SK-N-SH (cell line): ENCODE measurements at regions not wholly inside any gene's neighbourhood (a gene's known extent, or its start where the extent isn't known, plus 50 kb on each side); places are given as distances from the start of the nearest gene placed in this dataset.
A peak's percentile ranks its signal among the peaks of the same experiment; 100 is the strongest.

ENCODE experiments used
- CTCF ChIA-PET: fragments of 300-600, 350-600 bp; formaldehyde crosslinking; extraction: SDS; loops from one replicate; lab custom pipeline; 2021; lab: Yijun Ruan, JAX
- POLR2A ChIA-PET: fragments of 350-600 bp; sonication (Branson Sonifier 250); formaldehyde crosslinking; extraction: SDS; loops from one replicate; lab custom pipeline; 2020; ENCODE audit warnings: antibody characterized with exemption, inconsistent platforms; lab: Yijun Ruan, JAX
- DNase-seq: peaks from one replicate; pipeline ENCODE4 v3.0.0; 2012
- H2AFZ ChIP-seq: fragments of 200-600 bp; sonication (generic); 2 replicates; pipeline ENCODE4 v1.8.1; 2016; ENCODE audit warnings: antibody characterized with exemption, mild to moderate bottlenecking, low read depth
- H3F3A ChIP-seq: fragments of 200-600 bp; sonication (generic); replicated peaks from 2 replicates; pipeline ENCODE3; 2016; ENCODE audit warnings: antibody characterized with exemption, mild to moderate bottlenecking; ENCODE audit not compliant: insufficient read depth
- H3K27ac ChIP-seq, 2 experiments: fragments of 200-500 bp in 1 of 2; fragments of 200-600 bp in 1 of 2; sonication (Bioruptor generic) in 1 of 2; sonication (generic), shearing (Covaris generic) in 1 of 2; 2 replicates each; pipeline versions ENCODE4 v1.5.1 to v1.6.1; 2014 to 2016; ENCODE audit warnings: low read depth in 2 of 2, inconsistent platforms in 1 of 2, low read length in 1 of 2, mild to moderate bottlenecking in 1 of 2, mixed read lengths in 1 of 2
- H3K27me3 ChIP-seq: fragments of 200-600 bp; sonication (generic), shearing (Covaris generic); 2 replicates; pipeline ENCODE4 v1.6.1; 2016; ENCODE audit warnings: mixed run types; ENCODE audit not compliant: insufficient read depth
- H3K36me3 ChIP-seq, 2 experiments: fragments of 200-500 bp in 1 of 2; fragments of 200-600 bp in 1 of 2; sonication (Bioruptor generic) in 1 of 2; sonication (generic) in 1 of 2; replicated peaks in 1 of 2; 2 replicates each; pipeline versions ENCODE3 to v1.5.1; 2014 to 2016; ENCODE audit warnings: low read length in 1 of 2, mild to moderate bottlenecking in 1 of 2; ENCODE audit not compliant: insufficient read depth in 2 of 2, control insufficient read depth in 1 of 2
- H3K4me1 ChIP-seq, 2 experiments: fragments of 200-500 bp in 1 of 2; fragments of 200-600 bp in 1 of 2; sonication (Bioruptor generic) in 1 of 2; sonication (generic), shearing (Covaris generic) in 1 of 2; 2 replicates each; pipeline versions ENCODE4 v1.5.1 to v1.6.1; 2014 to 2016; ENCODE audit warnings: low read depth in 1 of 2, low read length in 1 of 2, mixed run types in 1 of 2; ENCODE audit not compliant: insufficient read depth in 2 of 2, control insufficient read depth in 1 of 2
- H3K4me2 ChIP-seq: fragments of 200-600 bp; sonication (generic), shearing (Covaris generic); 2 replicates; pipeline ENCODE4 v1.6.1; 2017; ENCODE audit warnings: mixed run types
- H3K4me3 ChIP-seq, 2 experiments: fragments of 200-500 bp in 1 of 2; fragments of 200-600 bp in 1 of 2; sonication (Bioruptor generic) in 1 of 2; sonication (generic), shearing (Covaris generic) in 1 of 2; 2 replicates each; pipeline versions ENCODE4 v1.5.1 to v1.8.1; 2014 to 2016; ENCODE audit warnings: low read depth in 2 of 2, inconsistent platforms in 1 of 2, low read length in 1 of 2, mild to moderate bottlenecking in 1 of 2, mixed read lengths in 1 of 2, moderate library complexity in 1 of 2
- H3K79me2 ChIP-seq: fragments of 200-600 bp; sonication (generic); 2 replicates; pipeline ENCODE4 v1.8.1; 2017; ENCODE audit warnings: mild to moderate bottlenecking; ENCODE audit not compliant: insufficient read depth
- H3K9ac ChIP-seq: fragments of 200-600 bp; sonication (generic); 2 replicates; pipeline ENCODE4 v1.6.1; 2017; ENCODE audit warnings: mixed run types
- H3K9me2 ChIP-seq: fragments of 200-600 bp; sonication (generic); 2 replicates; pipeline ENCODE4 v1.6.1; 2017; ENCODE audit warnings: mixed run types
- H3K9me3 ChIP-seq: fragments of 200-600 bp; sonication (generic); 2 replicates; pipeline ENCODE4 v1.6.1; 2017; ENCODE audit warnings: mixed run types, mild to moderate bottlenecking, moderate library complexity
- H4K20me1 ChIP-seq: fragments of 200-600 bp; sonication (generic); 2 replicates; pipeline ENCODE4 v1.6.1; 2017; ENCODE audit warnings: mild to moderate bottlenecking, mixed run types; ENCODE audit not compliant: insufficient read depth
- CHD2 ChIP-seq: fragments of 150-350 bp; IDR thresholded peaks from 2 replicates; pipeline ENCODE4 v1.6.1; 2018; ENCODE audit warnings: low read length; ENCODE audit not compliant: partially characterized antibody
- ELF1 ChIP-seq: IDR thresholded peaks from 2 replicates; pipeline ENCODE4 v1.4.0; 2012
- EZH2phosphoT487 ChIP-seq: fragments of 200-600 bp; sonication (generic); IDR thresholded peaks from 2 replicates; pipeline ENCODE4 v1.6.1; 2017; ENCODE audit warnings: low read depth, mixed run types, mild to moderate bottlenecking, antibody characterized with exemption, moderate library complexity, borderline replicate concordance
- FOSL2 ChIP-seq: IDR thresholded peaks from 2 replicates; pipeline ENCODE4 v1.4.0; 2012; ENCODE audit warnings: low read depth, mild to moderate bottlenecking, moderate library complexity, borderline replicate concordance
- FOXJ3 ChIP-seq: sonication (generic); formaldehyde crosslinking; IDR thresholded peaks from 2 replicates; pipeline ENCODE4 v1.5.1; 2020; ENCODE audit warnings: mild to moderate bottlenecking, missing genetic modification reagents
- FOXM1 ChIP-seq: IDR thresholded peaks from 2 replicates; pipeline ENCODE4 v1.4.0; 2012; ENCODE audit warnings: low read depth, mild to moderate bottlenecking
- GABPA ChIP-seq: IDR thresholded peaks from 2 replicates; pipeline ENCODE4 v1.4.0; 2012; ENCODE audit warnings: low read depth, mild to moderate bottlenecking
- GATA2 ChIP-seq: sonication (generic); formaldehyde crosslinking; IDR thresholded peaks from 2 replicates; pipeline ENCODE4 v1.5.0; 2020; ENCODE audit warnings: mild to moderate bottlenecking, missing genetic modification reagents
- JUND ChIP-seq: IDR thresholded peaks from 2 replicates; pipeline ENCODE4 v1.4.0; 2012
- MEF2A ChIP-seq: IDR thresholded peaks from 2 replicates; pipeline ENCODE4 v1.4.0; 2012; ENCODE audit warnings: low read depth, borderline replicate concordance
- MXI1 ChIP-seq: IDR thresholded peaks from 2 replicates; pipeline ENCODE4 v1.6.1; 2012; ENCODE audit warnings: mild to moderate bottlenecking, low read depth, low read length, improper control_type of control experiment
- NRF1 ChIP-seq: IDR thresholded peaks from 2 replicates; pipeline ENCODE4 v1.6.1; 2012; ENCODE audit warnings: low read depth, mild to moderate bottlenecking, low read length
- PBX3 ChIP-seq: IDR thresholded peaks from 2 replicates; pipeline ENCODE4; 2012
- RAD21 ChIP-seq: IDR thresholded peaks from 2 replicates; pipeline ENCODE4 v1.6.1; 2012; ENCODE audit warnings: mild to moderate bottlenecking, low read length
- RFX5 ChIP-seq: IDR thresholded peaks from 2 replicates; pipeline ENCODE4 v1.6.1; 2012; ENCODE audit warnings: mild to moderate bottlenecking, improper control_type of control experiment, low read length
- SIN3A ChIP-seq: IDR thresholded peaks from 2 replicates; pipeline ENCODE4 v1.6.1; 2012; ENCODE audit warnings: low read depth, mild to moderate bottlenecking, low read length, moderate library complexity, borderline replicate concordance
- SMC3 ChIP-seq: IDR thresholded peaks from 2 replicates; pipeline ENCODE4 v1.6.1; 2012; ENCODE audit warnings: low read depth, low read length, improper control_type of control experiment
- TCF12 ChIP-seq: IDR thresholded peaks from 2 replicates; pipeline ENCODE4 v1.4.0; 2012
- TEAD4 ChIP-seq: IDR thresholded peaks from 2 replicates; pipeline ENCODE4 v1.4.0; 2012; ENCODE audit warnings: mild to moderate bottlenecking, borderline replicate concordance; ENCODE audit not compliant: insufficient read depth
- YY1 ChIP-seq: IDR thresholded peaks from 2 replicates; pipeline ENCODE4 v1.4.0; 2012; ENCODE audit warnings: low read depth, mild to moderate bottlenecking
- ZBTB33 ChIP-seq: IDR thresholded peaks from 2 replicates; pipeline ENCODE4 v1.4.0; 2012; ENCODE audit warnings: low read depth, borderline replicate concordance
- WGBS: methylation state at CpG from one replicate; pipeline ENCODE4 v1.1.6; 2017; ENCODE audit warnings: low lambda C conversion rate; 5-methylcytosine and 5-hydroxymethylcytosine counted together

DNA sequence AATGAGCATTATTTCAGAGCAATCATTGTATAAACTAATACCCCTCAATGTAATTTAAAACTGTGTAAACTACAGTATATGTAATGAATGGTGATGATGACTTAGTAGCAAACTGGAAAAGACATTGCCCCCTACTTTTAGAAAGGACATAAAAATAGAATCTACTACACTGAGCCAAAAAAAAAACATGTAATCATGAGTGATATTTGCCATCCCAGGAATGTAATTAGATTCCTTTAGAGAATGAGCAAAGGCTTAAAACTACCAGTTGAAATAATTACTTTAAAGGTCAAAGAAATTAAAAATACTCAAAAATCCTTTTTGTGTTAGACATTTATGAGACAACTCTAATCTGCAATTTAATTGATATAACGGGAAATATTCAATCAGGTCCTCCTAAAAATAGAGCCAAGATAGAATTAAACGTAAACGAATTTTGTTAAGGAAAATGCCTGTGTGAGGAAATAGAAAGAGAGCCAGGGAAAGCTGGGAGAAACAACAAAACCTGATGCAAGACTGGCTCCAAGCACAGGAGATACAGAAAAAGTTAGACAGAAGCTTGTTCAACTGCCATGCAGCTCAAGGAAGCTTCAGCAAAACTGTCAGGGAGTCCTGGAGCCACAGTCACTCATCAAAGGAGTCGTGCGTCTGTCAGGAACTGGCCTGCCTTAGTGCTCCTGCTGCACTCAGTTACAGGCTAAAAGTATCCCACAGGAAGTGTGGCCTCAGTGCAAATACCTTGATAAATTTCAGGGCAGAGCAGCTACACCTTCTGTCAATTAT lies 655.7 kb upstream of the INTU start:
- peak overlapping the region; percentile 5; the same call in 1 of the 2 replicates for H3K4me2 ChIP-seq
- peak overlapping the region in 1 of 2 experiments; percentile 39; a peak in 1 of 4 replicates for H3K27ac ChIP-seq
- no peaks in the 10 kb centered on the region for H3K9me2 ChIP-seq
- H3K79me2 ChIP-seq: no peaks in the 10 kb centered on the region
- peak overlapping the region; percentile 58; the same call in 1 of the 2 replicates for H2AFZ ChIP-seq
- H3K27me3 ChIP-seq: no peaks in the 10 kb centered on the region
- DNase-seq: no peak
- no peak overlapping the region for H3K9ac ChIP-seq
- CTCF ChIA-PET: no interaction called here
- H3K36me3 ChIP-seq: no peaks in the 10 kb centered on the region
- no peaks in the 10 kb centered on the region for H3F3A ChIP-seq
- 39% methylated on average over 5 of the region's 5 CpGs for WGBS
- TF ChIP-seq RAD21 (no peak), MXI1 (no peak), GABPA (no peak), GATA2 (CRISPR knock-in tag) (no peak), YY1 (no peak), TEAD4 (no peak), JUND (no peak), FOXJ3 (CRISPR knock-in tag) (no peak)
- POLR2A ChIA-PET: no interaction called here
- H3K9me3 ChIP-seq: no peaks in the 10 kb centered on the region
- no peaks in the 10 kb centered on the region for H4K20me1 ChIP-seq
- H3K4me1 ChIP-seq: no peaks in the 10 kb centered on the region; a peak in 1 of 4 replicates
- no peak overlapping the region for H3K4me3 ChIP-seq

- POLR2A ChIA-PET: no interaction called here
- H3K27ac ChIP-seq: no peak overlapping the region
- CTCF ChIA-PET: no interaction called here
- no peaks in the 10 kb centered on the region for H3K9me2 ChIP-seq
- WGBS: 4% methylated on average over 1 of the region's 1 CpG
- H2AFZ ChIP-seq: no peak overlapping the region
- H3K4me2 ChIP-seq: no peak overlapping the region
- no peaks in the 10 kb centered on the region for H4K20me1 ChIP-seq
- no peaks in the 10 kb centered on the region for H3K27me3 ChIP-seq
- no peak overlapping the region for H3K9ac ChIP-seq
- H3F3A ChIP-seq: no peaks in the 10 kb centered on the region
- H3K79me2 ChIP-seq: no peaks in the 10 kb centered on the region
- DNase-seq: no peak
- H3K9me3 ChIP-seq: 0 out of 2 replicates have a peak, but pooled peaks cover 9% of the 10 kb centered on the region
- H3K36me3 ChIP-seq: no peaks in the 10 kb centered on the region
- H3K4me3 ChIP-seq: no peak overlapping the region
- no peaks in the 10 kb centered on the region for H3K4me1 ChIP-seq
- TF ChIP-seq FOXM1 (no peak), TCF12 (no peak)
These were observed 646.8 kb upstream of the INTU start for GRCh38 chr4:126986005-126986404.

DNA sequence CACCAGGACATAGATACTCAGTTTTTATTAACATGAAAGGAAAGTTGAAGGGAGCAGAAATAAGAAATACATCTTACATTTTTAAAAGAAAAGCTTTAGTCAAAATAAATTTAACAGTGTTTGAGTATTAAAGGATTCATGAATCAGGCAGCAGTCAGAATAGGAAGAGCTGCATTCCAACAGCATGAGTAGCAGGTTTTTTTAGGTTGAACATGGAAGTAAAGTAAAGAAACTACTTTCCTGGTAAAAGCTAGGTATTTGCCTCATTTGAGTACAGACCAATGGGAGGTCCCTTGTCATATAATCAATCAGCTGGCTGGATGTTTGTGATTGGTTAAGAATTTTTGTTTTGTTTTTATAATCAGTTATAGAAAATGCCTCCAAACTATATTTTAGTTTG lies 645.9 kb upstream of the INTU start:
- no peaks in the 10 kb centered on the region for H3K79me2 ChIP-seq
- H3K9ac ChIP-seq: no peak overlapping the region
- CTCF ChIA-PET: interaction anchor here (1.1 kb wide), 1 partner anchor 11 kb away, joined by 3 read pairs; no protein-coding TSS in a partner anchor
- H3K4me1 ChIP-seq: no peaks in the 10 kb centered on the region
- H4K20me1 ChIP-seq: no peaks in the 10 kb centered on the region
- H2AFZ ChIP-seq: no peak overlapping the region
- POLR2A ChIA-PET: no interaction called here
- H3K27ac ChIP-seq: no peak overlapping the region
- no peaks in the 10 kb centered on the region for H3K27me3 ChIP-seq
- no peak for DNase-seq
- H3K4me3 ChIP-seq: no peak overlapping the region
- H3K9me2 ChIP-seq: no peaks in the 10 kb centered on the region
- H3F3A ChIP-seq: no peaks in the 10 kb centered on the region
- H3K9me3 ChIP-seq: 0 out of 2 replicates have a peak, but pooled peaks cover 9% of the 10 kb centered on the region
- H3K36me3 ChIP-seq: no peaks in the 10 kb centered on the region
- no peak overlapping the region for H3K4me2 ChIP-seq
- TF ChIP-seq GABPA: no peak
- no peak for TF ChIP-seq EZH2phosphoT487
- TF ChIP-seq ELF1: no peak
- TF ChIP-seq NRF1: no peak
- TF ChIP-seq CHD2: no peak
- TF ChIP-seq SIN3A: no peak
- no peak for TF ChIP-seq TCF12
- TF ChIP-seq JUND: no peak
- TF ChIP-seq FOXJ3 (CRISPR knock-in tag): no peak
- no peak for TF ChIP-seq FOSL2
- no peak for TF ChIP-seq PBX3
- no peak for TF ChIP-seq MEF2A
- TF ChIP-seq ZBTB33: no peak
- TF ChIP-seq RFX5: no peak
- no peak for TF ChIP-seq TEAD4
- TF ChIP-seq SMC3: no peak
- TF ChIP-seq GATA2 (CRISPR knock-in tag): no peak
